Caco-2 (cell line): ENCODE measurements at regions not wholly inside any gene's neighbourhood (a gene's known extent, or its start where the extent isn't known, plus 50 kb on each side); places are given as distances from the start of the nearest gene placed in this dataset.
A peak's percentile ranks its signal among the peaks of the same experiment; 100 is the strongest.

Experiments
- BruUV-seq: library from RNA; stranded (reverse); fragments of 400-500 nt; replicated peaks from 2 replicates; lab custom pipeline; 2021; lab: Mats Ljungman, UMichigan
- CTCF ChIA-PET: fragments of 300-600 bp; sonication (Branson Sonifier 250); formaldehyde crosslinking; loops from one replicate; lab custom pipeline; 2022; ENCODE audit warnings: antibody characterized with exemption; lab: Charles Lee
- POLR2A ChIA-PET: fragments of 300-600 bp; sonication (Branson Sonifier 250); formaldehyde crosslinking; loops from one replicate; lab custom pipeline; 2022; ENCODE audit warnings: antibody characterized with exemption; lab: Charles Lee
- DNase-seq, 2 experiments: peaks; one replicate each; pipeline versions ENCODE4 v3.0.0 to v3.0.0-alpha.2; 2020 to 2022
- H3K27me3 ChIP-seq: replicated peaks from 2 replicates; pipeline ENCODE4 v1.6.0; 2011; ENCODE audit warnings: low read length; ENCODE audit not compliant: control insufficient read depth, insufficient read depth
- H3K36me3 ChIP-seq: 2 replicates; pipeline ENCODE4 v1.5.1; 2011; ENCODE audit warnings: low read length; ENCODE audit not compliant: control insufficient read depth, insufficient read depth
- H3K4me1 ChIP-seq: fragments of 250-450 bp; sonication (Bioruptor Pico); 2 replicates; pipeline ENCODE4 v1.5.1; 2020; ENCODE audit warnings: mild to moderate bottlenecking
- H3K4me3 ChIP-seq: 2 replicates; pipeline ENCODE4 v1.5.1; 2011; ENCODE audit warnings: low read depth, mild to moderate bottlenecking, control low read depth, low read length
- H3K9me3 ChIP-seq: fragments of 250-450 bp; sonication (Bioruptor Pico); 2 replicates; pipeline ENCODE4 v1.5.1; 2020; ENCODE audit warnings: mild to moderate bottlenecking, moderate library complexity
- H3K27ac Mint-ChIP-seq: one replicate; pipeline ENCODE4 v1.8.0; 2022; ENCODE audit warnings: mixed read lengths; ENCODE audit not compliant: unreplicated experiment
- H3K27me3 Mint-ChIP-seq: one replicate; pipeline ENCODE4 v1.8.0; 2022; ENCODE audit warnings: mixed read lengths; ENCODE audit not compliant: insufficient read depth, unreplicated experiment
- H3K36me3 Mint-ChIP-seq: one replicate; pipeline ENCODE4 v1.8.0; 2022; ENCODE audit warnings: mild to moderate bottlenecking, mixed read lengths; ENCODE audit not compliant: insufficient read depth, unreplicated experiment
- H3K4me1 Mint-ChIP-seq: one replicate; pipeline ENCODE4 v1.8.0; 2022; ENCODE audit warnings: low read depth, mixed read lengths; ENCODE audit not compliant: unreplicated experiment
- H3K4me3 Mint-ChIP-seq: one replicate; pipeline ENCODE4 v1.8.0; 2022; ENCODE audit warnings: mild to moderate bottlenecking, moderate library complexity, mixed read lengths; ENCODE audit not compliant: unreplicated experiment
- H3K9me3 Mint-ChIP-seq: one replicate; pipeline ENCODE4 v1.8.0; 2022; ENCODE audit warnings: mixed read lengths; ENCODE audit not compliant: unreplicated experiment
- CTCF ChIP-seq, 2 experiments: fragments of 200-600 bp in 1 of 2; IDR thresholded peaks; 1 replicate in 1 of 2; 2 replicates in 1 of 2; pipeline versions ENCODE4 v1.5.1 to v1.8.0; 2011 to 2022; ENCODE audit warnings: antibody characterized with exemption in 1 of 2, control low read depth in 1 of 2, inconsistent platforms in 1 of 2, low read depth in 1 of 2, low read length in 1 of 2, mild to moderate bottlenecking in 1 of 2, moderate library complexity in 1 of 2; ENCODE audit not compliant: insufficient read depth in 1 of 2, severe bottlenecking in 1 of 2, unreplicated experiment in 1 of 2
- intact Hi-C: fragments of 100-400 bp; cut with micrococcal nuclease; formaldehyde crosslinking; loops from one replicate; pipeline ENCODE4 v1.10.0; 2022; ENCODE audit not compliant: unreplicated experiment

GRCh38 chr4:140256941-140257340 lies 103.0 kb upstream of the MAML3 start:
- Histone ChIP-seq H3K36me3 (no peaks in the 10 kb centered on the region), H3K4me3 (no peak overlapping the region), H3K27me3 (no peaks in the 10 kb centered on the region), H3K9me3 (no peaks in the 10 kb centered on the region), H3K4me1 (peaks cover 51% of the 10 kb centered on the region)
- Mint-ChIP-seq H3K4me3 (peak overlapping the region; percentile 56), H3K27ac (peak overlapping the region; percentile 83), H3K27me3 (no peaks in the 10 kb centered on the region), H3K4me1 (peaks cover 30% of the 10 kb centered on the region), H3K9me3 (no peaks in the 10 kb centered on the region), H3K36me3 (peaks cover 4% of the 10 kb centered on the region)
- intact Hi-C loops, result loop anchor here (1.0 to 10.0 kb wide), 3 partner anchors 69 to 412 kb away; no protein-coding TSS in a partner anchor
- peak; percentile 54 to 59 for DNase-seq
- no peak for TF ChIP-seq CTCF (IDR thresholded peaks at IDR 0.05; ENCODE audit: insufficient read depth in 1 of 2, low read depth in 1 of 2, low read length in 1 of 2, severe bottlenecking in 1 of 2, unreplicated experiment in 1 of 2)
- POLR2A ChIA-PET, result no interaction called here
- no TSS peak for BruUV-seq
- CTCF ChIA-PET, result interaction anchor here (0.6 kb wide), 1 partner anchor 536 kb away, joined by 3 read pairs; no protein-coding TSS in a partner anchor

GRCh38 chr4:140256335-140256734 lies 102.4 kb upstream of the MAML3 start:
- TF ChIP-seq CTCF (IDR thresholded peaks at IDR 0.05; ENCODE audit: insufficient read depth in 1 of 2, low read depth in 1 of 2, low read length in 1 of 2, severe bottlenecking in 1 of 2, unreplicated experiment in 1 of 2), result no peak
- no peak overlapping the region for H3K4me3 Mint-ChIP-seq
- H3K36me3 Mint-ChIP-seq, result peaks cover under 1% of the 10 kb centered on the region
- no peak for DNase-seq
- no peaks in the 10 kb centered on the region for H3K9me3 Mint-ChIP-seq
- intact Hi-C loops, result loop anchor here (10.0 kb wide), 1 partner anchor 412 kb away; no protein-coding TSS in a partner anchor
- POLR2A ChIA-PET, result no interaction called here
- CTCF ChIA-PET, result no interaction called here
- Histone ChIP-seq H3K9me3 (no peaks in the 10 kb centered on the region), H3K4me1 (peaks cover 57% of the 10 kb centered on the region), H3K27me3 (no peaks in the 10 kb centered on the region), H3K36me3 (no peaks in the 10 kb centered on the region), H3K4me3 (no peak overlapping the region)
- no peaks in the 10 kb centered on the region for H3K27me3 Mint-ChIP-seq
- H3K4me1 Mint-ChIP-seq, result peaks cover 34% of the 10 kb centered on the region
- BruUV-seq, result no TSS peak
- H3K27ac Mint-ChIP-seq, result peak overlapping the region; percentile 83

GRCh38 chr4:140255927-140256326 lies 101.9 kb upstream of the MAML3 start:
- Histone ChIP-seq H3K4me1 (peaks cover 61% of the 10 kb centered on the region), H3K27me3 (no peaks in the 10 kb centered on the region), H3K9me3 (no peaks in the 10 kb centered on the region), H3K4me3 (no peak overlapping the region), H3K36me3 (no peaks in the 10 kb centered on the region)
- Mint-ChIP-seq H3K4me1 (peaks cover 34% of the 10 kb centered on the region), H3K27me3 (no peaks in the 10 kb centered on the region), H3K4me3 (no peak overlapping the region), H3K27ac (no peak overlapping the region), H3K9me3 (no peaks in the 10 kb centered on the region), H3K36me3 (no peaks in the 10 kb centered on the region)
- no TSS peak for BruUV-seq
- CTCF ChIA-PET, result no interaction called here
- intact Hi-C loops, result loop anchor here (10.0 kb wide), 1 partner anchor 411 kb away; no protein-coding TSS in a partner anchor
- no peak for DNase-seq
- POLR2A ChIA-PET, result no interaction called here
- TF ChIP-seq CTCF (IDR thresholded peaks at IDR 0.05; ENCODE audit: insufficient read depth in 1 of 2, low read depth in 1 of 2, low read length in 1 of 2, severe bottlenecking in 1 of 2, unreplicated experiment in 1 of 2), result no peak
